Medulla oblongata (tissue), 1 donor: ENCODE measurements at regions not wholly inside any gene's neighbourhood (a gene's known extent, or its start where the extent isn't known, plus 50 kb on each side); places are given as distances from the start of the nearest gene placed in this dataset.
A peak's percentile ranks its signal among the peaks of the same experiment; 100 is the strongest.
"Not testable (repeated sequence)": the region's sequence is repeated elsewhere in the genome, so short reads cannot be mapped to it uniquely, and the experiment has no call there.

Experiments
- DNase-seq: peaks from one replicate; pipeline ENCODE4 v3.0.0-alpha.2; 2015; ENCODE audit errors: extremely low spot score

- no peak for DNase-seq
These were observed 398.3 kb upstream of the ATP10A start for GRCh38 chr15:26261413-26261812.

- peak; percentile 46 for DNase-seq
These were observed 397.5 kb upstream of the ATP10A start for GRCh38 chr15:26260517-26261133.

- no peak for DNase-seq
These were observed 396.5 kb upstream of the ATP10A start for GRCh38 chr15:26259581-26259980.

- not testable (repeated sequence) for DNase-seq
These were observed 381.7 kb upstream of the ATP10A start for GRCh38 chr15:26244782-26245181.

GRCh38 chr15:26243382-26243781, 380.3 kb upstream of the ATP10A start:
- no peak for DNase-seq

GRCh38 chr15:26242565-26243071, 379.5 kb upstream of the ATP10A start:
- DNase-seq: no peak

GRCh38 chr15:26235864-26236263, 372.7 kb upstream of the ATP10A start:
- DNase-seq: no peak

GRCh38 chr15:26234976-26235767, 372.0 kb upstream of the ATP10A start:
- no peak for DNase-seq

- DNase-seq: no peak
These were observed 369.6 kb upstream of the ATP10A start for GRCh38 chr15:26232691-26233090.

- DNase-seq: no peak
These were observed 368.0 kb upstream of the ATP10A start for GRCh38 chr15:26231096-26231495.

- no peak for DNase-seq
These were observed 361.1 kb upstream of the ATP10A start for GRCh38 chr15:26224266-26224665.

- no peak for DNase-seq
These were observed 360.6 kb upstream of the ATP10A start for GRCh38 chr15:26223720-26224119.

- DNase-seq: no peak
These were observed 359.7 kb upstream of the ATP10A start for GRCh38 chr15:26222781-26223180.

- not testable (repeated sequence) for DNase-seq
These were observed 353.9 kb upstream of the ATP10A start for GRCh38 chr15:26217043-26217442.

- no peak for DNase-seq
These were observed 351.2 kb upstream of the ATP10A start for GRCh38 chr15:26214290-26214689.

- no peak for DNase-seq
These were observed 350.3 kb upstream of the ATP10A start for GRCh38 chr15:26213427-26213826.

- no peak for DNase-seq
These were observed 349.0 kb upstream of the ATP10A start for GRCh38 chr15:26212109-26212508.

GRCh38 chr15:26210980-26211379, 347.9 kb upstream of the ATP10A start:
- DNase-seq: no peak

GRCh38 chr15:26201177-26201858, 338.2 kb upstream of the ATP10A start:
- DNase-seq: no peak

GRCh38 chr15:26200427-26200826, 337.3 kb upstream of the ATP10A start:
- no peak for DNase-seq

- DNase-seq: peak; percentile 28
These were observed 334.6 kb upstream of the ATP10A start for GRCh38 chr15:26197719-26198118.

- no peak for DNase-seq
These were observed 333.9 kb upstream of the ATP10A start for GRCh38 chr15:26197060-26197459.

GRCh38 chr15:26191193-26191592, 328.1 kb upstream of the ATP10A start:
- DNase-seq: no peak
